HEK293 (cell line): ENCODE measurements at regions not wholly inside any gene's neighbourhood (a gene's known extent, or its start where the extent isn't known, plus 50 kb on each side); places are given as distances from the start of the nearest gene placed in this dataset.

Source experiments
- CTCF ChIA-PET: fragments of 350-600 bp; formaldehyde crosslinking; extraction: SDS; loops from one replicate; lab custom pipeline; 2021; ENCODE audit warnings: antibody characterized with exemption; lab: Yijun Ruan, JAX
- POLR2A ChIA-PET: fragments of 300-600 bp; formaldehyde crosslinking; extraction: SDS; loops from one replicate; lab custom pipeline; 2020; ENCODE audit warnings: antibody characterized with exemption, inconsistent platforms; lab: Yijun Ruan, JAX
- H3K27ac ChIP-seq: fragments of 200-500 bp; sonication (Bioruptor generic); 2 replicates; pipeline ENCODE4 v1.5.1; 2014; ENCODE audit warnings: low read depth, low read length, control low read depth, inconsistent platforms; ENCODE audit errors: extremely low read depth
- H3K36me3 ChIP-seq, 2 experiments: fragments of 200-500 bp in 1 of 2; sonication (Bioruptor generic) in 1 of 2; 1 replicate in 1 of 2; 2 replicates in 1 of 2; pipeline ENCODE4 v1.5.1; 2014 to 2017; ENCODE audit warnings: inconsistent platforms in 2 of 2, low read length in 2 of 2; ENCODE audit not compliant: control insufficient read depth in 2 of 2, insufficient read depth in 1 of 2
- H3K4me1 ChIP-seq: fragments of 200-500 bp; sonication (Bioruptor generic); 2 replicates; pipeline ENCODE4 v1.5.1; 2014; ENCODE audit warnings: mild to moderate bottlenecking, low read length, inconsistent platforms; ENCODE audit not compliant: control insufficient read depth, insufficient read depth
- H3K4me3 ChIP-seq: 2 replicates; pipeline ENCODE4 v1.5.1; 2011; ENCODE audit warnings: low read depth, mild to moderate bottlenecking, control low read depth, low read length, moderate library complexity
- H3K9me3 ChIP-seq: fragments of 200-500 bp; sonication (Bioruptor generic); 2 replicates; pipeline ENCODE4 v1.5.1; 2014; ENCODE audit warnings: low read depth, low read length, inconsistent platforms; ENCODE audit not compliant: control insufficient read depth, insufficient read depth
- GLIS1 ChIP-seq: fragments of 450-650 bp; formaldehyde crosslinking; IDR thresholded peaks from 2 replicates; pipeline ENCODE4 v1.5.1; 2016; ENCODE audit warnings: missing biosample characterization, missing genetic modification characterization
- HIC1 ChIP-seq: fragments of 450-650 bp; formaldehyde crosslinking; IDR thresholded peaks from 2 replicates; pipeline ENCODE4 v1.5.1; 2016; ENCODE audit warnings: missing biosample characterization, missing genetic modification characterization
- PATZ1 ChIP-seq: fragments of 450-650 bp; formaldehyde crosslinking; IDR thresholded peaks from 2 replicates; pipeline ENCODE4 v1.5.1; 2016; ENCODE audit warnings: missing biosample characterization, missing genetic modification characterization
- SP2 ChIP-seq: fragments of 450-650 bp; formaldehyde crosslinking; IDR thresholded peaks from 2 replicates; pipeline ENCODE4 v1.5.1; 2016; ENCODE audit warnings: missing biosample characterization, missing genetic modification characterization
- ZBTB20 ChIP-seq: fragments of 450-650 bp; formaldehyde crosslinking; IDR thresholded peaks from 2 replicates; pipeline ENCODE4 v1.5.1; 2016; ENCODE audit warnings: missing biosample characterization, missing genetic modification characterization
- ZBTB49 ChIP-seq: fragments of 450-650 bp; formaldehyde crosslinking; IDR thresholded peaks from 2 replicates; pipeline ENCODE4 v1.5.1; 2016; ENCODE audit warnings: missing biosample characterization, missing genetic modification characterization, low read depth
- ZNF174 ChIP-seq: fragments of 450-650 bp; formaldehyde crosslinking; IDR thresholded peaks from 2 replicates; pipeline ENCODE4 v1.5.0; 2017; ENCODE audit warnings: missing biosample characterization, mild to moderate bottlenecking, missing genetic modification characterization
- ZNF175 ChIP-seq: fragments of 450-650 bp; formaldehyde crosslinking; IDR thresholded peaks from 2 replicates; pipeline ENCODE4 v1.5.1; 2016; ENCODE audit warnings: missing biosample characterization, missing genetic modification characterization
- ZNF274 ChIP-seq, 2 experiments: fragments of 200-500 bp in 1 of 2; fragments of 450-650 bp in 1 of 2; sonication (Bioruptor generic) in 1 of 2; formaldehyde crosslinking in 1 of 2; IDR thresholded peaks; 2 replicates each; pipeline versions ENCODE4 v1.5.1 to v1.6.1; 2014 to 2016; ENCODE audit warnings: borderline replicate concordance in 1 of 2, inconsistent platforms in 1 of 2, low read length in 1 of 2, missing biosample characterization in 1 of 2, missing genetic modification characterization in 1 of 2
- ZNF324 ChIP-seq: fragments of 450-650 bp; formaldehyde crosslinking; IDR thresholded peaks from 2 replicates; pipeline ENCODE4 v1.5.1; 2016; ENCODE audit warnings: missing biosample characterization, missing genetic modification characterization
- ZNF354C ChIP-seq: fragments of 450-650 bp; formaldehyde crosslinking; IDR thresholded peaks from 2 replicates; pipeline ENCODE4 v1.5.1; 2016; ENCODE audit warnings: missing biosample characterization, missing genetic modification characterization, low read depth, borderline replicate concordance
- ZNF37A ChIP-seq: fragments of 450-650 bp; IDR thresholded peaks from 2 replicates; pipeline ENCODE4 v1.5.1; 2018; ENCODE audit warnings: missing biosample characterization, missing genetic modification characterization
- ZNF394 ChIP-seq: fragments of 450-650 bp; formaldehyde crosslinking; IDR thresholded peaks from 2 replicates; pipeline ENCODE4 v1.5.1; 2016; ENCODE audit warnings: missing biosample characterization, missing genetic modification characterization, mild to moderate bottlenecking, moderate library complexity, borderline replicate concordance
- ZNF513 ChIP-seq: fragments of 450-650 bp; IDR thresholded peaks from 2 replicates; pipeline ENCODE4 v1.5.1; 2018; ENCODE audit warnings: missing biosample characterization, missing genetic modification characterization
- ZNF518A ChIP-seq: fragments of 450-650 bp; formaldehyde crosslinking; conservative IDR thresholded peaks from 2 replicates; pipeline ENCODE4 v1.5.1; 2016; ENCODE audit warnings: low read depth, missing biosample characterization, missing genetic modification characterization
- ZNF555 ChIP-seq: fragments of 450-650 bp; formaldehyde crosslinking; conservative IDR thresholded peaks from 2 replicates; pipeline ENCODE4 v1.5.1; 2017; ENCODE audit warnings: missing biosample characterization, mild to moderate bottlenecking, missing genetic modification characterization, inconsistent platforms
- ZNF621 ChIP-seq: fragments of 450-650 bp; formaldehyde crosslinking; IDR thresholded peaks from 2 replicates; pipeline ENCODE4 v1.5.1; 2017; ENCODE audit warnings: missing biosample characterization, missing genetic modification characterization
- ZNF629 ChIP-seq: fragments of 450-650 bp; formaldehyde crosslinking; IDR thresholded peaks from 2 replicates; pipeline ENCODE4 v1.5.1; 2017; ENCODE audit warnings: missing biosample characterization, missing genetic modification characterization
- ZNF664 ChIP-seq: fragments of 450-650 bp; formaldehyde crosslinking; IDR thresholded peaks from 2 replicates; pipeline ENCODE4 v1.5.1; 2016; ENCODE audit warnings: missing biosample characterization, missing genetic modification characterization

GRCh38 chr7:41881331-41882130, 178.6 kb upstream of the INHBA start:
- no peak overlapping the region for H3K27ac ChIP-seq
- no peak for TF ChIP-seq ZNF629 (tag by site-specific recombination)
- TF ChIP-seq ZNF664 (tag by site-specific recombination) = no peak
- TF ChIP-seq ZNF621 (tag by site-specific recombination) = no peak
- TF ChIP-seq ZBTB49 (tag by site-specific recombination) = no peak
- no peak for TF ChIP-seq ZNF555 (tag by site-specific recombination)
- TF ChIP-seq ZNF174 = no peak
- no peak for TF ChIP-seq ZBTB20 (tag by site-specific recombination)
- TF ChIP-seq ZNF518A (tag by site-specific recombination) = no peak
- TF ChIP-seq ZNF324 = no peak
- no peaks in the 10 kb centered on the region for H3K9me3 ChIP-seq
- POLR2A ChIA-PET = no interaction called here
- H3K36me3 ChIP-seq = no peaks in the 10 kb centered on the region
- no peak overlapping the region for H3K4me3 ChIP-seq
- H3K4me1 ChIP-seq = no peaks in the 10 kb centered on the region
- CTCF ChIA-PET = interaction anchor here (1.3 kb wide), 1 partner anchor 59 kb away, joined by 5 read pairs; no protein-coding TSS in a partner anchor

- POLR2A ChIA-PET = no interaction called here
- CTCF ChIA-PET = interaction anchor here (0.6 to 0.8 kb wide), 2 partner anchors 9 to 60 kb away, joined by 3 to 5 read pairs; no protein-coding TSS in a partner anchor
- Histone ChIP-seq H3K9me3 (no peaks in the 10 kb centered on the region), H3K36me3 (no peaks in the 10 kb centered on the region), H3K4me3 (no peak overlapping the region), H3K4me1 (no peaks in the 10 kb centered on the region), H3K27ac (no peak overlapping the region)
- TF ChIP-seq ZNF274 (IDR thresholded peaks at IDR 0.05; ENCODE audit: low read length) (no peak), ZNF274 (tag by site-specific recombination; IDR thresholded peaks at IDR 0.05; ENCODE audit: borderline replicate concordance) (no peak), ZNF394 (no peak), GLIS1 (tag by site-specific recombination) (no peak), PATZ1 (no peak), ZNF37A (no peak), SP2 (tag by site-specific recombination) (no peak), HIC1 (tag by site-specific recombination) (no peak), ZNF555 (tag by site-specific recombination) (no peak), ZNF175 (tag by site-specific recombination) (no peak), ZNF513 (no peak), ZNF354C (tag by site-specific recombination) (no peak)
These were observed 177.2 kb upstream of the INHBA start for GRCh38 chr7:41880107-41880506.
